Endothelial cell of umbilical vein (primary cell): ENCODE measurements at regions not wholly inside any gene's neighbourhood (a gene's known extent, or its start where the extent isn't known, plus 50 kb on each side); places are given as distances from the start of the nearest gene placed in this dataset.
"Not testable (repeated sequence)": the region's sequence is repeated elsewhere in the genome, so short reads cannot be mapped to it uniquely, and the experiment has no call there.

Experiments used
- BruUV-seq: library from RNA; stranded (reverse); fragments of 400-500 nt; replicated peaks from 2 replicates; lab custom pipeline; 2021; lab: Mats Ljungman, UMichigan
- CTCF ChIA-PET: fragments of 300-600, 350-600 bp; sonication (Branson Sonifier 250); formaldehyde crosslinking; loops from one replicate; lab custom pipeline; 2021; ENCODE audit warnings: antibody characterized with exemption, inconsistent platforms; lab: Charles Lee
- POLR2A ChIA-PET: fragments of 300-600, 350-600 bp; sonication (Branson Sonifier 250); formaldehyde crosslinking; loops from one replicate; lab custom pipeline; 2021; ENCODE audit warnings: antibody characterized with exemption, inconsistent platforms; lab: Charles Lee
- DNase-seq: peaks from one replicate; pipeline ENCODE4 v3.0.0-alpha.2; 2011; ENCODE audit warnings: low read depth, low spot score
- FAIRE-seq: peaks from 2 replicates; lab custom pipeline; 2011; peaks lifted over from hg19 to GRCh38; lab: Jason Lieb, UNC
- H2AFZ ChIP-seq: 2 replicates; pipeline ENCODE4 v1.6.0; 2012; ENCODE audit warnings: low read depth, low read length, control low read depth, inconsistent platforms
- H3K27ac ChIP-seq: 2 replicates; pipeline ENCODE4 v1.5.1; 2011; ENCODE audit warnings: low read depth, mild to moderate bottlenecking, control low read depth, low read length, moderate library complexity; ENCODE audit not compliant: insufficient read depth
- H3K27me3 ChIP-seq, 2 experiments: 2 replicates each; pipeline versions ENCODE4 v1.6.0 to v1.6.1; 2011; ENCODE audit warnings: low read length in 2 of 2, mixed read lengths in 1 of 2; ENCODE audit not compliant: control insufficient read depth in 2 of 2, insufficient read depth in 2 of 2
- H3K36me3 ChIP-seq, 2 experiments: 2 replicates in 1 of 2; 3 replicates in 1 of 2; pipeline ENCODE4 v1.5.1; 2011; ENCODE audit warnings: low read length in 2 of 2, mild to moderate bottlenecking in 1 of 2, moderate library complexity in 1 of 2; ENCODE audit not compliant: control insufficient read depth in 2 of 2, insufficient read depth in 2 of 2; ENCODE audit errors: extremely low read depth in 1 of 2
- H3K4me1 ChIP-seq: 3 replicates; pipeline ENCODE4 v1.5.1; 2011; ENCODE audit warnings: mild to moderate bottlenecking, low read length; ENCODE audit not compliant: control insufficient read depth, insufficient read depth; ENCODE audit errors: extremely low read depth
- H3K4me2 ChIP-seq: 2 replicates; pipeline ENCODE4 v1.6.1; 2011; ENCODE audit warnings: low read length, control low read depth, mixed read lengths; ENCODE audit not compliant: insufficient read depth
- H3K4me3 ChIP-seq, 3 experiments: fragments of 200-600 bp in 1 of 3; sonication (generic), shearing (Covaris generic) in 1 of 3; replicated peaks in 1 of 3; 2 replicates each; pipeline ENCODE4 v1.5.1; 2011 to 2016; ENCODE audit warnings: control low read depth in 3 of 3, low read length in 3 of 3, mild to moderate bottlenecking in 2 of 3, inconsistent platforms in 1 of 3, low read depth in 1 of 3, moderate library complexity in 1 of 3; ENCODE audit not compliant: insufficient read depth in 1 of 3
- H3K79me2 ChIP-seq: 2 replicates; pipeline ENCODE4 v1.6.0; 2012; ENCODE audit warnings: low read length, inconsistent platforms; ENCODE audit not compliant: control insufficient read depth, insufficient read depth
- H3K9ac ChIP-seq: replicated peaks from 2 replicates; pipeline ENCODE3; 2011; ENCODE audit warnings: low read length, control low read depth; ENCODE audit not compliant: insufficient read depth; ENCODE audit errors: extremely low read depth
- H3K9me1 ChIP-seq: replicated peaks from 3 replicates; pipeline ENCODE4 v1.6.0; 2011; ENCODE audit warnings: mild to moderate bottlenecking, low read length; ENCODE audit not compliant: control insufficient read depth, insufficient read depth; ENCODE audit errors: extremely low read depth
- H3K9me3 ChIP-seq: replicated peaks from 2 replicates; pipeline ENCODE4 v1.5.1; 2012; ENCODE audit warnings: low read length, inconsistent platforms; ENCODE audit not compliant: control insufficient read depth, insufficient read depth
- H4K20me1 ChIP-seq: replicated peaks from 2 replicates; pipeline ENCODE3; 2011; ENCODE audit warnings: mild to moderate bottlenecking, low read length; ENCODE audit not compliant: control insufficient read depth, insufficient read depth; ENCODE audit errors: extremely low read depth
- EZH2 ChIP-seq: IDR thresholded peaks from 2 replicates; pipeline ENCODE4 v1.6.1; 2012; ENCODE audit warnings: borderline replicate concordance, low read depth, mild to moderate bottlenecking, moderate library complexity, low read length, inconsistent platforms; ENCODE audit not compliant: severe bottlenecking
- FOS ChIP-seq: IDR thresholded peaks from 2 replicates; pipeline ENCODE4 v1.6.1; 2011; ENCODE audit warnings: mild to moderate bottlenecking, low read length, moderate library complexity, borderline replicate concordance; ENCODE audit not compliant: insufficient read depth
- GATA2 ChIP-seq: IDR thresholded peaks from 2 replicates; pipeline ENCODE4 v1.7.0; 2011; ENCODE audit warnings: low read depth, mild to moderate bottlenecking, moderate library complexity, mixed read lengths, low read length; ENCODE audit not compliant: insufficient read length, insufficient read depth
- JUN ChIP-seq: IDR thresholded peaks from 2 replicates; pipeline ENCODE4 v1.6.1; 2011; ENCODE audit warnings: borderline replicate concordance, low read depth; ENCODE audit not compliant: insufficient read length, insufficient read depth
- MYC ChIP-seq: IDR thresholded peaks from one replicate; pipeline ENCODE4 v1.6.1; 2011; ENCODE audit warnings: mild to moderate bottlenecking, low read depth, low read length
- POLR2A ChIP-seq: IDR thresholded peaks from 2 replicates; pipeline ENCODE4 v1.6.1; 2012; ENCODE audit warnings: low read depth, mild to moderate bottlenecking, control low read depth, low read length
- POLR2AphosphoS5 ChIP-seq: IDR thresholded peaks from 2 replicates; pipeline ENCODE4 v1.6.1; 2012; ENCODE audit warnings: low read depth, mild to moderate bottlenecking, control low read depth, low read length, moderate library complexity; ENCODE audit not compliant: insufficient read depth
- dilution Hi-C: fragments of 300-500 bp; cut with MboI; formaldehyde crosslinking; loops from one replicate; pipeline ENCODE4 v1.15.0; 2019; ENCODE audit warnings: low sequenced_read_pairs; ENCODE audit not compliant: extremely low pct_ligation_motif_present
- intact Hi-C: fragments of 100-400 bp; cut with micrococcal nuclease; formaldehyde crosslinking; loops from one replicate; pipeline ENCODE4 v1.10.0; 2022
- TF ChIP-seq, protein P1 (sequence below): IDR thresholded peaks from 2 replicates; pipeline ENCODE4 v1.6.1; 2011; ENCODE audit not compliant: insufficient read depth, insufficient read length
- TF ChIP-seq, protein P2 (sequence below), 2 donors: IDR thresholded peaks; 1 replicate in 1 of 2; 2 replicates in 1 of 2; pipeline ENCODE4 v1.5.1; 2011; ENCODE audit warnings: low read length in 2 of 2, mild to moderate bottlenecking in 2 of 2, moderate library complexity in 2 of 2, control low read depth in 1 of 2, inconsistent platforms in 1 of 2, low read depth in 1 of 2; ENCODE audit not compliant: insufficient read depth in 1 of 2; ENCODE audit errors: extremely low read depth in 1 of 2

DNA sequence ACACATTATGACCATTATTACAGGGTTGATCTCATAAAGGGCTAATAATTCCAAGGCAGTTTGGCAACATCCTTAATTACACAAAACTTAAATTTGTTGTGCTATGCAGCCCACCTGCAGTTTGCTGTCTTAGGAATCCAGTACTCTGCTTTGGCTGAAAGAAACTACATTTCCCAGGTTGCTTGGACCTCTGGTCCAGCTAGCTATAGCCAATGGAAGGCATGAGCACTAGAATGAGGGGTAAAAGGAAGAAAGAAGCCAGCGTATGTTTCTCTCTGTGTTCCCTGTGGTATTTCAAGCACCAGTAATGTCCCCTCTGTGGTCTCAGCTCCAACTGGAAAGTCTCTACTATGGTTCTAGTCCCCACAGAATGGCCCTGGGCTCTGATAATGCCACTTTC, 84.3 kb upstream of the TSC22D2 start:
- Histone ChIP-seq H3K4me3 (no peak overlapping the region), H3K27ac (no peak overlapping the region), H3K9me1 (no peaks in the 10 kb centered on the region), H2AFZ (no peak overlapping the region), H4K20me1 (no peaks in the 10 kb centered on the region), H3K9ac (no peak overlapping the region), H3K36me3 (no peaks in the 10 kb centered on the region), H3K27me3 (no peaks in the 10 kb centered on the region), H3K4me1 (peaks cover 4% of the 10 kb centered on the region), H3K9me3 (no peaks in the 10 kb centered on the region), H3K4me2 (no peak overlapping the region), H3K79me2 (no peaks in the 10 kb centered on the region)
- no peak for TF ChIP-seq POLR2AphosphoS5
- TF ChIP-seq, protein P1, sequence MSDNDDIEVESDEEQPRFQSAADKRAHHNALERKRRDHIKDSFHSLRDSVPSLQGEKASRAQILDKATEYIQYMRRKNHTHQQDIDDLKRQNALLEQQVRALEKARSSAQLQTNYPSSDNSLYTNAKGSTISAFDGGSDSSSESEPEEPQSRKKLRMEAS = no peak
- no peak for TF ChIP-seq POLR2A
- TF ChIP-seq EZH2 = no peak
- no peak for TF ChIP-seq JUN
- TF ChIP-seq MYC = no peak
- TF ChIP-seq FOS = no peak
- TF ChIP-seq GATA2 = no peak
- TF ChIP-seq, protein P2, sequence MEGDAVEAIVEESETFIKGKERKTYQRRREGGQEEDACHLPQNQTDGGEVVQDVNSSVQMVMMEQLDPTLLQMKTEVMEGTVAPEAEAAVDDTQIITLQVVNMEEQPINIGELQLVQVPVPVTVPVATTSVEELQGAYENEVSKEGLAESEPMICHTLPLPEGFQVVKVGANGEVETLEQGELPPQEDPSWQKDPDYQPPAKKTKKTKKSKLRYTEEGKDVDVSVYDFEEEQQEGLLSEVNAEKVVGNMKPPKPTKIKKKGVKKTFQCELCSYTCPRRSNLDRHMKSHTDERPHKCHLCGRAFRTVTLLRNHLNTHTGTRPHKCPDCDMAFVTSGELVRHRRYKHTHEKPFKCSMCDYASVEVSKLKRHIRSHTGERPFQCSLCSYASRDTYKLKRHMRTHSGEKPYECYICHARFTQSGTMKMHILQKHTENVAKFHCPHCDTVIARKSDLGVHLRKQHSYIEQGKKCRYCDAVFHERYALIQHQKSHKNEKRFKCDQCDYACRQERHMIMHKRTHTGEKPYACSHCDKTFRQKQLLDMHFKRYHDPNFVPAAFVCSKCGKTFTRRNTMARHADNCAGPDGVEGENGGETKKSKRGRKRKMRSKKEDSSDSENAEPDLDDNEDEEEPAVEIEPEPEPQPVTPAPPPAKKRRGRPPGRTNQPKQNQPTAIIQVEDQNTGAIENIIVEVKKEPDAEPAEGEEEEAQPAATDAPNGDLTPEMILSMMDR (IDR thresholded peaks at IDR 0.05; ENCODE audit: extremely low read depth in 1 of 2, insufficient read depth in 1 of 2, low read depth in 1 of 2, low read length in 2 of 2) = no peak
- intact Hi-C loops = no loop called here
- ChIA-PET POLR2A (interaction anchor here (0.6 kb wide), 1 partner anchor 85 kb away, joined by 3 read pairs; the partner anchor contains the start of gene TSC22D2), CTCF (interaction anchor here (1.4 kb wide), 1 partner anchor 172 kb away, joined by 3 read pairs; no protein-coding TSS in a partner anchor)
- dilution Hi-C loops = no loop called here
- BruUV-seq = no TSS peak
- FAIRE-seq (no peak), DNase-seq (no peak)

DNA sequence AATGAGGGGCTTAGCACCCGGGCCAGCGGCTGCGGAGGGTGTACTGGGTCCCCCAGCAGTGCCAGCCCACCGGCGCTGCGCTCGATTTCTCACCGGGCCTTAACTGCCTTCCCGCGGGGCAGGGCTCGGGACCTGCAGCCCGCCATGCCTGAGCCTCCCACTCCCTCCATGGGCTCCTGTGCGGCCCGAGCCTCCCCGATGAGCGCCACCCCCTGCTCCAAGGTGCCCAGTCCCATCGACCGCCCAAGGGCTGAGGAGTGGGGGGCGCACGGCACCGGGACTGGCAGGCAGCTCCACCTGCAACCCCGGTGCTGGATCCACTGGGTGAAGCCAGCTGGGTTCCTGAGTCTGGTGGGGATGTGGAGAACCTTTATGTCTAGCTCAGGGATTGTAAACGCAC, 85.0 kb upstream of the TSC22D2 start:
- not testable (repeated sequence) for H3K9me3 ChIP-seq

DNA sequence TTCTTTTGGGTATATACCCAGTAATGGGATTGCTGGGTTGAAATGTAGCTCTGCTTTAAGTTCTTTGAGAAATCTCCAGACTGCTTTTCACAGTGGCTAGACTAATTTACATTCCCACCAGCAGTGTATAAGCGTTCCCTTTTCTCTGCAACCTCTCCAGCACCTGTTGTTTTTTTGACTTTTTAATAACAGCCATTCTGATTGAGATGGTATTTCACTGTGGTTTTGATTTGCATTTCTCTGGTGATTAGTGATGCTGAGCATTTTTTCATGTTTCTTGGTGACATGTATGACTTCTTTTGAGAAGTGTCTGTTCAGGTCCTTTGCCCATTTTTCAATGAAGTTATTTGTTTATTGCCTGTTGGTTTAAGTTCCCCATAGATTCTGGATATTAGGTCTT, 87.1 kb upstream of the TSC22D2 start:
- FAIRE-seq, H3K27ac ChIP-seq, POLR2A ChIA-PET, H3K9ac ChIP-seq, H3K79me2 ChIP-seq, intact Hi-C loops, DNase-seq, BruUV-seq, H3K36me3 ChIP-seq, H3K4me2 ChIP-seq, H4K20me1 ChIP-seq, H3K9me1 ChIP-seq, H3K4me3 ChIP-seq, H3K4me1 ChIP-seq, H2AFZ ChIP-seq, H3K9me3 ChIP-seq, H3K27me3 ChIP-seq, dilution Hi-C loops: not testable (repeated sequence)
- CTCF ChIA-PET = interaction anchor here (1.7 to 2.0 kb wide), 2 partner anchors 10 to 91 kb away, joined by 4 to 8 read pairs; no protein-coding TSS in a partner anchor

More for the DNA sequence above, 85.0 kb upstream of the TSC22D2 start:
- CTCF ChIA-PET = interaction anchor here (1.3 kb wide), 1 partner anchor 9 kb away, joined by 4 read pairs; no protein-coding TSS in a partner anchor
- H3K4me3 ChIP-seq, H3K9me1 ChIP-seq, H2AFZ ChIP-seq, H4K20me1 ChIP-seq, dilution Hi-C loops, H3K27me3 ChIP-seq, H3K79me2 ChIP-seq, H3K36me3 ChIP-seq, intact Hi-C loops, H3K27ac ChIP-seq, H3K4me2 ChIP-seq, H3K4me1 ChIP-seq, FAIRE-seq, DNase-seq, H3K9ac ChIP-seq, POLR2A ChIA-PET, BruUV-seq: not testable (repeated sequence)
